SW480 (cell line): ENCODE measurements at regions not wholly inside any gene's neighbourhood (a gene's known extent, or its start where the extent isn't known, plus 50 kb on each side); places are given as distances from the start of the nearest gene placed in this dataset.
"Not testable (repeated sequence)": the region's sequence is repeated elsewhere in the genome, so short reads cannot be mapped to it uniquely, and the experiment has no call there.

Source experiments
- DNase-seq: peaks from one replicate; pipeline ENCODE4 v3.0.0-alpha.2; 2016; ENCODE audit warnings: low spot score

DNA sequence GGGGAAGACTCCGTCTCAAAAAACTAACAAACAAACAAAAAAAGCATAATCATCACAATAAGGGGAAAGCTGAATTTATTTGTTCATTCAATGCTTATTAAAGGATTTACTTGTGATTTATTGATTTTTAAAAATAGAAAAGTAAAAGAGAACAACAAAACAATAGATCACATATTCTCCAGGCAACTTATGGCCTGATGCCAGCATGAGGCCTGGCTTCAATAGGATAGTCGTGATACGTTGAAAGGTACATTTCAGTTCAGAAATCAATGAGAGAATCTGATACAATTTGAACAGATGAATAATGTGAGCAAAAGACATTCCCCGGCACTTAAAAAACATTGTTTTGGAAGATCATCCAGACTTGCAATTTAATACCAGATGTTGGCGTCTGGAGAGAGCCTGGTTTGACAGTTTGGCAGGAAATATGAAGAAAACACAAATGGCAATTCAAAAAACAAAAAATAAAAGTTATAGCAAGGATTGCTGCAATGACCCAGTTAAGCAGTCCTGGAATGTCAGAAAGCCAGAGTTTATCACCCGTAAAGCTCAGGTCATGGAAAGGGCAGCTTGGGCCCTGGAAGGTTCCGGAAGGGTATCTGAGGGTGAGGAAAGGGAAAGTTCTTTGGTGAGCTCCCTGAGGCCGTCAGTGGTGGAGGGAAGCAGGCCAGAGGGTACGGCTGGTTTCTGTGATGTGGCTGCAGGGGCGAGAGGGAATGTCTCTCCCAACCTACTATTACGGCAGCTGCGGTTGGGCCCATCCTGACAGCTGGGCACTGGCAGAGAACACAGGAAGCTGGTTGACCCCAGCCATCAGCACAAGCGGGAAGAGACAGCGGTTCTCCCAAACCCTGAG, 230.2 kb upstream of the HES1 start:
- DNase-seq, result peak; percentile 96

DNA sequence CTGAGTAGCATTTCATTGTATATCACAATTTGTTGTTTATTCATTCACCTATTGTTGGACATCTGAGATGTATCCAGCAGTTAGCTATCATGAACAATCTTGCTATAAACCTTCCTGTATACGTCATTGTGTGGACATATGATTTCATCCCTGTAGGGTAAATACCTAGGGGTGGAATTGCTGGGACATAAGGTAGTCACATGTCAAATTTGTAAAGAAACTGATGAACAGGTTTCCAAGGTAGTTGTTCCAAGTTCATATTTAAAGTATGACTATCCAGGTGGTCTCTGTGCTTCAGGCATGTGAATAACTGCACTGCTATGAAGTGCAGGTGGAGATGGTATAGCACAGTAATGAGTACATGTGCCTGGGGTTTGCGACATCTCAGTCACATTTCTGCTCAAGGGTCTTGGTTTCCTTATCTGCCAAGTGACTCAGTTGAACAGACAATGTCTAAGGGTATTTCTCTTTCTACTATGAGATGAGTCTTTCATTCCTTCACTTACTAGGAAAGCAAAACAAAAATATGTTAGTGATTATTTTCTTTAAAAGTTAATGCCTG, 229.0 kb upstream of the HES1 start:
- no peak for DNase-seq

DNA sequence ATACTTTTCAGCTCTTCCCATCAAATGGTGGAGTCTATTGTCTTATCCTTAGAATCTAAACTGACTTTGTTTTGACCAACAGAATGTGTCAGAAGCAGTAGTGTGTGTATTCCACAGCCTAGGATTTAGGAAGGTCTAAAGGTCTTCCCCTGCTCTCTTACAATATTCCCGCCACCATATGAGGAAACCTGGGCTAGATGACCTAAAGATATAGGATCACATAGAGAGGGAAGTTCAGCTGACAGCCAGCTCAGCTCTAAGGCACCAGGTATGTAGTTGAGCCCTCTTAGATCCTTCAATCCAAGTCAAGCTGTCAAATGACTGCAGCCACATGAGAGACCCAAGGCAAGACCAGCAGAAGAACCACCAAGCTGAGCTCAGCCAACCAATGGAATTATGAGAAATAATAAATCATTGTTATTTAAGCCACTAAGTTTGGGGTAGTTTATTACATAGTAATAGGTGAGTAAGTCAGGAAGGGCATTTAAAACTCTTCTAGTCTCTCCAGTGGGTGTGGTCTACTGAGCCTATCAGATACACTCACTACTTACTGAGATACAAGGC, 227.7 kb upstream of the HES1 start:
- no peak for DNase-seq

DNA sequence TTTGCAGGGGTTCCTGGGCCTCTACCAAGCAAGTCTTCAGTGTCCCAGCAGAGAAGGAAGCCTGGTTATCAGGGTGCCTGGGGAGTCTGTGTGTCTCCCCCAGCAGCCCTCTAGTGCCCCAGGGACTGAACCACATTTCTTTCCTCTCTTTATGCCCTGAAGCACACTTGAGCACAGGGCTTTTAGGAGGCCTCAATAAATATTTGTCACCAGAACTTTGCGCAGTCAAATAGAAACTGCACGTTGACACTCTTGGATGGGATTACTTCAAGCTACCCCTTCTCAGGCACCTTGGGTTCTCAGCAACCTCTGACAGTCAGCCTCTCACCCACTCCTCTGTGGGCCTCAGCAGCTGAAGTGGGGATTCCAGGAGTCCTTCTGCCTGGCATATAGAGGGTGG, 226.6 kb upstream of the HES1 start:
- DNase-seq, result no peak

DNA sequence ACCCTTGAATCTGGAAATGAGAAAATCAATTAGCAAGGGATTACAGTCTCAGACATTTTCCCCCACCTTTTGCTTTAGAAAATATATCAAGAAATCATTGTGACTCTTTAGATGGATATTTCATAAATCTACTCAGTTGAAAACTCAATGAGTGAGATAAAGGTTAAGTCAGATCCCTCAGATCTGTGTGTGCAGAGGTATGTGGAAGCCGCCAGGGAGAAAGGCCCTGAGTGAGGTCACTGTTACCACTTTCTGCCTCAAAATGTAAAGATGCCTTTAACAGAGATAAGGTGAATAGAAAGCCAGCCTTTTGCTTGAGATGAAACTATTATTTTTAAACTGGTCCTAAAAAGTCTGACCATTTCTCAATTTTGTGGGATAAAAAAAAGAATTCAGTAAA, 225.6 kb upstream of the HES1 start:
- no peak for DNase-seq

DNA sequence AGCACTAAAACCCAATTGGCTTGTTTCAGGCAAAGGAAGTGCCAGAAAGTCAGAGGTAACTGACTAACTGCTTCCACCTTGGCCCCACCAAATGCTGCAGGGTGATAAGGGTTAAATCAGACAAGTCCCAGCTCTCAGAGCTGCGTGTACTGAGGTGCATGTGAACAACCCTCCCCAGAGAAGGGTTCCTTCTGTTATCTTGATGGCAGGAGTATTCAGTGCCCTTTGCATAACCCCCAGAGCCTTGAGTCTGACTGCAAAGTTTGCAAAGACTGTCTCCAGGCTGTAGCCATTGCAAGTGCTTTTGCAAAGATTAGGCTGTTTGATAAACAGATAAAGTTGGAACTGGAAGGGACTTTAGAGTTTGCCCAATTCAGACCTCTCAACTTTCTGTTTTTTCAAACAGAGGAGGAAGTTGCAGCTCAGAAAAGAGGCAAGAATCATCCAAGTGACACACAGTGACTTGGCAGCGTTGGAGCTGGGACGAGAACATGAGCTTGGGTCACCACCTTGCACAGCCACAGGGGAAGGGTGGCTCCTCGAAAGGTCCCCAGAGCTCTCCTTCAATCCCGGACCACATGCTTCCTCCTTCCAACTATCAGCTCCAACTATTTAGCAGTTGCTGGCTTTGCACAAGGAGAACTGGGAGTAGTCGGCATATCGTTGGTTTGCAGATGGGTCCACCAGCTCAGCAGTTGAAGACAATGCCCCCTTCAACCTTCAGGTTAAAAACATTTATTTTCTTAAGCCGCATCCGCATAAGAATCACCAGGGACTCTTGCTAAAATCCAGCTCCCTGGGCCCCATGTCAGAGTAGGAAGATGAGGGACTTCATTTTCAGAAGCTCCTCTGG, 224.8 kb upstream of the HES1 start:
- no peak for DNase-seq

DNA sequence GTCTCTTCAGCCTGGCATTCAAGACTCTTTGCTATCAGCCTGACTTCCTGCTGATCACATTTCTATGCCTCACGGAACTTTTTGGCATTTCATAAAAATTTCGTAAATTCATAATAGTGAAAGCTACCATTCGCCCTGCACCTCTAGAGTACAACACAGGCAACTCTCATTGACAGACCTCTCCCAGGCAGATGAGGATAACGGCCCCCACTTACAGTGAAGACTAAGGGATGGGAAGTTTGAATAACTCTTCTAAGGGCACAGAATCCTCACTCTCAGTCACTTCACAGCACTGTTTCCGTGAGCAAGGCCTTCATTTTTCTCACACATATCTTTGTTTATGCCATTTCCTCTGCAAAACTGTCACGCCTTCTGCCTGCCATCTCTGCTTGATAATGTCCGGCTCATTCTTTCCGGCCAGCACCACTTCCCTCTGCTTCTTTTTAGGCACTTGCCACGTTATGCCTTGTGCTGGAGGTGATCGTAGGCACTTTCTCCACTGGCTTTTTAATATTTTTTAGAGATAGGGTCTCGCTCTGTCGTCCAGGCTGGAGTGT, 224.1 kb upstream of the HES1 start:
- DNase-seq, result no peak

DNA sequence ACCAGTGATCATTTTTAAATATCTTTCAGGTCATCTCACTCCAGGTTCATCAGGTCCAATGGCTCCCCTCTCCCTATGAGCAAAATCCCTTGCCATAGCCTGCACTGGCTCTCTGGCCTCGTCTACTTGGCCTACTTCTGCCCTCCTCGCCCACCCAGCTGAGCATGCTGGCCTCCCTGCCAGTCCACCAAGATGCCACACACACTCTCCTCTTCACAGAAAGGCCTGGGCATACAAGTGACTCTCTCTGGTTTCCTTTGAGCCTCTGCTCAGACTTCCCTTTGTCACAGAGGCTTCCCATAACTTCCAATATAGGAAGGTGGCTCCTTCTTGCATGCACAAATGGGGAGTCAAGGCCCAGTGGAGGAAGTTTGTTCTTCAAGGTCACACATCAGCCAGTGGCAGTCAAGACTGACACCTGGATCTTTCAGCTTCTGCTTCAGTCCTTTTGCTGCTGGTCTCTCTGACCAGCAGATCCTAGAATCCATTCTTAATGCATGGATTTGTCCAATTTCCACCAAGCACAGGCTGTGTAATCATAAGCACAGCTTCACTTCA, 223.2 kb upstream of the HES1 start:
- no peak for DNase-seq

DNA sequence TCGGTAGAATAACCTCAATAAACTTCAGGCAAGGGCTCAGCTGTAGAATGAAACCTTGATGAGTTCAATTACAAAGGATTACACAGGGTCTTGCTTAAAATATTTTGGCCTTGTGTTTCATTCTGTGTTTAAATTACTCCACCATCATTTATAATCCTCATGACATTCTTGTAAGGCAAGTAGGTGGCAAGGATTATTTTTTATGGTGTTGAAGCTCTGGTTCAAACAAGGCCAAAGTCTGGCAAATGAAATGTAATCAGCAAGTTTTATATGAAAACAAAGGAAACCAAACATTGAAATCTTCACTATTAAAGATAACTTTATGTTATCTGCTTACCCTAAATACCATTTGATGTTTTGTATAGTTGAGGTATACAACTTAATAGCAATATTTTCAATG, 221.3 kb upstream of the HES1 start:
- DNase-seq, result no peak

DNA sequence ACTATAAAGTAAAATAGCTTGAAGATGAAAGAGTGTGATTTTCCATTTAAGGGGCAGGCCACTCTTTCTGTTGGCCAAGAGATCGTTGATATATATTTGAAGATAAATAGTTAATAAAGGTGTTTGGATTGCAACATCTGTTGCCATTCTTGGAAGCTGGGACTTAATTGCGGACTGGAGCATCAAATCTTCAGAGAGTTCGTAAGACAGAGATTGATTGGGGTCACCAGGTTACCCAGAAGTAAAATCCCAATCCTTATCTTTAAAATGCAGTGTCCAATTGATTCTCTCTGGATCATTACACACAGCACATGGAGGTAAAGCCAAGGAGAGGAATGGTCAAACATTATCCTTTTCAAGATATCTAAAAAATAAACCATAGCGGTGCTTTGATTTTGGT, 220.8 kb upstream of the HES1 start:
- no peak for DNase-seq

DNA sequence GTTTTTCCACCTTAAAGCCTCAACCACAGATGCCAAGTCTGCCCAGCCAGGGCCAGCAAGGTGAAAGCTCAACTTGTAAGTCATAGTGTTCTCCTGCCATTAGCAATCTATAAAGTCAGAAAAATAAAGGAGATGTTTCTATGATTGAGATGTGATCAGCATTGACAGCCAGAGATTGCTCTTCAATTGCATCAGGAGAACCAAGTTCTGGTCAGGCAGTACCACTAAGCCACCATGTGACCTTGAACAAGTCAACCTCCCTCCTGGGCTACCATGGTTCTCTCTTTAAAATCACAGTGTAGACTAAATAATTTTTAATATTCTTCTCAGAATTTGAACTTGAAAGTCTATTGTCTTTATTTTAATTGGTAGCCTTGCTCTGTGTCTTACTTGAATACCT, 220.3 kb upstream of the HES1 start:
- DNase-seq, result no peak

DNA sequence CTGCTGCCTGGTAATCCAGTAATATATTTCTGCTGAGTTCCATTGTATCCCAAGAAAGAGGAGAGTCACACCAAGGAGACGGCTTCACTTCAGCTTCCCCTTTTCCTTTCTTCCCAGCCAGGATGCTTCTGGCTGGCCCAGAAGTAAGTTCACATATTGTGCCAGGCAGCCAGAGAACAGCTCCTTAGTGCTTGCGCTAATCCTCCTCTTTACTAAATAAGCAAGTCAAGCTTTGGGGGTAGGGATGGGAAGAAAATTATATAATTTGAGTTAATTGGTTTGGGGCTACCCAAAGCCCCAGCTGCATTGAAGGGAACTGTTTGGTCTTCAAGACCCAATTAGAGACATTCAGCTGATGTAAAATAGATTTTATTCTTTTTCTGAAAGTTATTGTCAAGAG, 218.8 kb upstream of the HES1 start:
- DNase-seq, result no peak

DNA sequence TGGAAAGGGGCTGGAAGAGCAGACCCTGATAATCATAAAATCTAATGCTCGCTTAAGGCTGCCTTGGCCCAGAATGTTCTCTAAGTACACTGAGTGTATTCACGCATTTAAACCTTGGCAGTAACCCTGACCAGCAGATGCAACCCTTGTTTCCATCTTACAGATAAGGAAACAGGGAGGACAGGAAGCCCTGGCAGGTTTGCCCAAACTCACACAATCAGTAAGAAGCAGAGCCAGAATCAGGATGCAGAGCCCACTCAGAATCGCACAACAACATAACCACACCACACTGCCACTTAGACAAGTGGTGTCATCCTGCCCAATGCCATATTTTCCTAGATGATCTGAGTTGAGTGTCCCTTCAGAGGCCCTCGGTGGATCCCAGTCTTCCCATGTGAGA, 214.5 kb upstream of the HES1 start:
- DNase-seq, result no peak

DNA sequence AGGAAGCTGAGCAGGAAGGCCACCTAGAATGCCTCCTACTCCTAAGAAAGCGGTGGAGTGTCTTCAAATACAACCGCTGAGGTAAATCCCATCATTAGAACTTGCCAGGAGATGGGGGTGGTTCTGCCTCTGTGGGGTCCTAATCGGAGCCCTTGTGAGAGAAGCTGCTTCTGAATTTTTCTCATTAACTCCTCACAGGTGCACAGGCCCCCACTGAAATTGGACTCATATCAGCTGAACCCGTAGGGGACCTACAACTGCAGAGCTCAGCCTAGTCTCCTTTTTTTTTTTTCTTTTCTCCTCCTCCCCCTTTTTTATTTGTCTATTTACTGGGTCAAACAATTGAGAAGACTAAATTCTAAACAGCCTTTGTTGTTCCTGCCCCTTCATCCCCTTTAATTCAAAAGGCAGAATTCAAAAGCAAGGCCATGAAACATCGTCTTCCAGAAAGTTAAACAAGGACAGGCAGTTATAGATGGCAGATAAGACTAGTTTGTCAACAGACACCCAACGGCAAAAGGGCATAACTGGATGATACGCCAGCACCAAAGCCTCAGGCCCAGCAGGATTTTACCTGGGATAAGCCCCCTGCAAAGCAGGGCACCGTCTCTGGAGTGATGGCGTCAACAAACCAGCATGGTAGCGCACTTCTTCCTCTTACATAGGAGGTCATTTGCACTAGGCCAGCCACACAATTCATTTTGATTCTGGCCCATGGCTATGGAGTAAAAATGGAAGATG, 213.7 kb upstream of the HES1 start:
- DNase-seq, result no peak

DNA sequence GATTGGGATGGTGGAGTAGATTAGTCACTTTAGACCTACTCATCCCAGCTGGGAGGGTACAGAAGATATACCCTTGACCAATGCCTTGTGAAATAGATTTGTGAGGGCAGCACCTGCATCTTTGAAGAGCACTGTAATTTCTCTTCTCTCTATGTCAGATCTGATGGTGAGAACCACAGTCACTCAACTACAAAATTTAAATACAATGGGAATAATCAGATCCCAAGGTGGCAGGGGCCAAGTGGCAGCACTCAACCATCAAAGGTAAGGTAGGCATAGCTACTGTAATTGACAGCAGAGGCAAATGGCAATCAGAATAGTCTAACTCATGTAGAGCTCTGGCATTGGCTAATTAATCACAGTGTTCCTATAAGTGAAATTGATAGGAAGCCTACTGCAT, 212.0 kb upstream of the HES1 start:
- DNase-seq, result not testable (repeated sequence)

DNA sequence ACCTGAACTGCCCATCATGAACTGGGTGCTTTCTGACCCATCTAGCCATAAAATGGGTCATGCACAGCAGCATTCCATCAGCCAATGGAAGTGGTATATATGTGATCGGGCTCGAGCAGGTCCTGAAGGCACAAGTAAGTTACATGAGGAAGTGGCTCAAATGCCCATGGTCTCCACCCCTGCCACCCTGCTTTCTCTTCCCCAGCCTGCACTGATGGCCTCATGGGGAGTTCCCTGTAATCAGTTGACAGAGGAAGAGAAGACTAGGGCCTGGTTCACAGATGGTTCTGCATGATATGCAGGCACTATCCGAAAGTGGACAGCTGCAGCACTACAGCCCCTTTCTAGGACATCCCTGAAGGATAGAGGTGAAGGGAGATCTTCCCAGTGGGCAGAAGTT, 209.9 kb upstream of the HES1 start:
- not testable (repeated sequence) for DNase-seq

DNA sequence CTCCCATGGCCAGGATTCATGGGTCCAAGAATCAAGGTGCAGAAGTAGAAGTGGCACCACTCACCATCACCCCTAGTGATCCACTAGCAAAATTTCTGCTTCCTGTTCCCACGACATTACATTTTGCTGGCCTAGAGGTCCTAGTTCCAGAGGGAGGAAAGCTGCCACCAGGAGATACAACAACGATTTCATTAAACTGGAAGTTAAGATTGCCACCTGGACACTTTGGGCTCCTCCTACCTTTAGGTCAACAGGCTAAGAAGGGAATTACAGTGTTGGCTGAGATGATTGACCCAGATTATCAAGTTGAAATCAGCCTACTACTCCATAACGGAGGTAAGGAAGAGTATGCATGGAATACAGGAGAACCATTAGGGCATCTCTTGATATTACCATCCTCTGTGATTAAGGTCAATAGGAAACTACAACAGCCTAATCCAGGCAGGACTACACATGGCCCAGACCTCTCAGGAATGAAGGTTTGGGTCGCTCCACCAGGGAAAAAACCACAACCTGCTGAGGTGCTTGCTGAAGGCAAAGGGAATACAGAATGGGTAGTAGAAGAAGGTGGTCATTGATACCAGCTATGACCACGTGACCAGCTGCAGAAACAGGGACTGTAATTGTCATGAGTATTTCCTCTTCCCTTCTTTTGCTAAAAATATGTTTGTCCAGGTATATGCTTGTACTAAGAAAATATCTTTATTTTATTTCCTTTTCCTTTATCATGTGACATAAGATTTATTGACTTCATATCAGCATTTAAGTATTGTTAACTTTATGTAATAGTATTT, 208.3 kb upstream of the HES1 start:
- not testable (repeated sequence) for DNase-seq

DNA sequence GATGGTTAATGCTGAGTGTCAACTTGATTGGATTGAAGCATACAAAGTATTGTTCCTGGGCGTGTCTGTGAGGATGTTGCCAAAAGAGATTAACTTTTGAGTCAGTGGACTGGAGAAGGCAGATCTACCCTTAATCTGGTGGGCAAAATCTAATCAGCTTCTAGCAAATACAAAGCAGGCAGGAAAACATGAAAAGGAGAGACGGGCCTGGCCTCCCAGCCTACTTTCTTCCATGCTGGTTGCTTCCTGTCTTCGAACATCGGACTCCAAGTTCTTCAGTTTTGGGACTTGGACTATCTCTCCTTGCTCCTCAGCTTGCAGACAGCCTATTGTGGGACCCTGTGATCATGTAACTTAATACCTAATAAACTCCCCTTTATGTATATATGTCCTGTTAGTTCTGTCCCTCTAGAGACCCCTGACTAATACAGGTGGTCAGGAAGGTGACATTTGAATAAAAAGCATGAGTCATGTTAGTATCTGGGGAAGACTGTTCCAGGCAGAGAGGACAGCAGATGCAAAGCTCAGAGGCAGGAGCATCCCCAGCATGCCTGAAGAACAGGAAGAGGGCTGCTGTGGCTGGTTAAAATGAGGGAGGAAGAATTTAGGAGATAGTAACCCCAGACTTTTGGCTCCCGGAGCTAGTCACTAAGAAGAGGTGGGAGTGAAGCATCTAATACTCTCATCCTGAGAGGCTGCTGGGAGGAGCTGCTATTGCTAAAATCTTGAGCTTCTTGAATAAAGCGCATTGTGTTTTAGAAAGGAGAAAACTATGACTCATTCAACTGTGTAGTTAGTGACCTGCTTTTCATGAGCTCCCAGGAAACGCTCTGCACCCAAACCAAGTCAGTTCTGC, 207.4 kb upstream of the HES1 start:
- peak; percentile 72 for DNase-seq

DNA sequence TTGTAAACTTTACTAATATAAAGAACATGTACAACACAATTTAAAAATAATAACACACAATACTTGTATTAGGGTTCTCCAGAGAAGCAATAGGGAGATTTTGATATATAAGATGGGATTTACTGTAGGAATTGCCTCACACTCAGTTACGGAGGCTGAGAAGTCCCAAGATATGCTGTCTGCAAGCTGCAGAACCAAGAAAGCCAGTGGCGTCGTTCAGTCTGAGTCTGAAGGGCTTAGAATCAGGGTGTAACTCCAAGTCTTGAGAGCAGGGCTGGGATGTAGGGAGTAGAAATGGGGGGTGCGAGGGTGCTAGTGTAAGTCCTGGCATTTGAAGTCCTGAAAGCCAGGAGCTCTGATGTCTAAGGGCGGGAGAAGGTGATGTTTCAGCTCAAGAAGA, 206.6 kb upstream of the HES1 start:
- no peak for DNase-seq
